Fibroblast of skin of abdomen (primary cell): ENCODE measurements at regions not wholly inside any gene's neighbourhood (a gene's known extent, or its start where the extent isn't known, plus 50 kb on each side); places are given as distances from the start of the nearest gene placed in this dataset.

Source experiments
- DNase-seq: peaks from one replicate; pipeline ENCODE4 v3.0.0-alpha.2; 2013

DNA sequence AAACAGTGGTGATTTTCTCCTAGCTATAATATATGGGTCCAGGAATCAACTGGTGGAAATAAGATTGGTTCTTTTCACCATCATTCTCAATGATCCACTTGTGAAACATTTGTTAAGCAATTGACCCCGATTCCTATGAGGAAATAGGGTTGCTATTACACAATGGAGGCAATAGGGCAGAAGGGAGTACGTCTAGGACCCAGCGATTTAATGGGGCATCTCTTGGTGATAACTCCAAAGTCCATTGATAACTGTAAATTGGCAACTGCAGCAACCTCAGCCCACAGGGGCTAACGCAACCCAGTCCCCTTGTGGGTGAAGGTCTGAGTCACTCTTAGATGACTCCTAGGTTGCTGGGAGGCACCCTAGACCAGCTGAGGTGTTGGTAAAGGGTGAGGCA is 62.5 kb upstream of the BARHL2 start:
- DNase-seq, result no peak

DNA sequence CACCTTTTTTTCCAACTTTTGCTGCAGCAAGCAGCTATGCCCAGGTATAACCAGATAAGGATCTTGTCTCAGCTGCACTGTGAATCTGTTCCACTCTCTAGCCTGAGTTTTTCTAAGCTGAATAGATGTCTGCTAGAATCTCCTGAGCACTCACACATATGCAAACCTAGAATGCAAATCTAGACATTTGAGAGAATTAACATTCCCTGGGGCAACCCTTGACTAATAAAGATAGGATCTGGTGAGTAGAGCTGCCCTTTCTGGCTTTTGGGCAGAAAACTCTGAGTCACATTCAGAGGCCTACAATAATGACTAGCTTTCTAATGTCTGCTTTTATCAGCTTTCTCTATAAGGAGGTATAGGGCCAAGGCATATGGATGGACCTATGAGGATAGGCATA is 61.4 kb upstream of the BARHL2 start:
- DNase-seq, result no peak

DNA sequence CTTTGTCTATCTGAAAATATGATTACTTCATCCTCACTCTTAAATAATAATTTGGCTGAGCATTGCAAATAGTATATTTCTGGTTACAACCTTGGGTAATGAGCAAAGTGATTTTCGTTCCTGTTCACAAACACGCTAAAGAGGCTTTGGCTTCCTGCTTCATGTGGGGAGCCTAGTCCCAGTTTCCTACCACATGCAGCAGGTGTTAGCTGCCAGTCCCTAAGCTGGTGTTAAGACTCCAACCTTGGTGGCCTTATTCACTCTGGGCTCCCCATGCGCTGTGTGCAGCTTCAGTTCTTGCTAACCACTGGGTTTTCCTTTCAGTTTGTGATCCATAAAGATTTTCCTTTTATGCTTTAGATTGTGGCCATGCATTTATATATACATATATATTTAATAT is 56.7 kb upstream of the BARHL2 start:
- no peak for DNase-seq

DNA sequence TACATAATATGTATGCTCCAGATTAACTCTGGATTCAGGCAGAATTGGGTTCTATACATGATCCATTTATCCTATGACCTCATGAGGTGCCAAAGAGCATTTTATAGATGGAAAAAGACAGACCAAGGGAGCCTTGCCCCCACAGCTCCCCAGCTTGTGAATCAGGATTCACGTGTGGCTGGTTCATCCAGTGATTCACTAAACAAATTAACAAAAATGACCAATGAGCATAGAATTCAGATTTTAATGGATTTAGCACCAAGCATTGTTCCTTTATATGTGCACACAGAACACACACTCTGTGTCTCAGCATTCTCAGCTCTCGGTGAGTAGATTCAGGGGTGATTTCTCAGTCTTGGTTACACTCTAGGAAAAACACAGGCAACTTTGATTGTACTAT is 51.7 kb upstream of the BARHL2 start:
- DNase-seq, result no peak

DNA sequence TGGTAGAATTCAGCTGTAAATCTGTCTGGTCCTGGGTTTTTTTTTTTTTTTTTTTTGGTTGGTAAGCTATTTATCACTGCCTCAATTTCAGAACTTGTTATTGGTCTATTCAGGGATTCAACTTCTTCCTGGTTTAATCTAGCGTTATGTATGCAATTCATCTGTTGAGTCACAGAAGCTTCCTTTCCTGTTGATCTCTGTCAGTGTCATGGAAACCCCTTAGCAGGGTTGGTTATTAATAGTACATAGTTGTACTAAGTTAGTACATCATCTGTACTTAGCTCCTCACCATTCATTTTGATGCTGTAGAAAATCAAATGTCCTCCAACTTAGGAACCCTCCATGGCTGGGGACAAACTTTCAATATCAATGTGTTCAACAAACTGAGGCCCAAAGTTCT is 51.0 kb upstream of the BARHL2 start:
- DNase-seq, result no peak
